Endothelial cell of umbilical vein (primary cell): ENCODE measurements at regions not wholly inside any gene's neighbourhood (a gene's known extent, or its start where the extent isn't known, plus 50 kb on each side); places are given as distances from the start of the nearest gene placed in this dataset.

Experiments
- BruUV-seq: library from RNA; stranded (reverse); fragments of 400-500 nt; replicated peaks from 2 replicates; lab custom pipeline; 2021; lab: Mats Ljungman, UMichigan
- CTCF ChIA-PET: fragments of 300-600, 350-600 bp; sonication (Branson Sonifier 250); formaldehyde crosslinking; loops from one replicate; lab custom pipeline; 2021; ENCODE audit warnings: antibody characterized with exemption, inconsistent platforms; lab: Charles Lee
- POLR2A ChIA-PET: fragments of 300-600, 350-600 bp; sonication (Branson Sonifier 250); formaldehyde crosslinking; loops from one replicate; lab custom pipeline; 2021; ENCODE audit warnings: antibody characterized with exemption, inconsistent platforms; lab: Charles Lee
- DNase-seq: peaks from one replicate; pipeline ENCODE4 v3.0.0-alpha.2; 2011; ENCODE audit warnings: low read depth, low spot score
- FAIRE-seq: peaks from 2 replicates; lab custom pipeline; 2011; peaks lifted over from hg19 to GRCh38; lab: Jason Lieb, UNC
- H2AFZ ChIP-seq: 2 replicates; pipeline ENCODE4 v1.6.0; 2012; ENCODE audit warnings: low read depth, low read length, control low read depth, inconsistent platforms
- H3K27ac ChIP-seq: 2 replicates; pipeline ENCODE4 v1.5.1; 2011; ENCODE audit warnings: low read depth, mild to moderate bottlenecking, control low read depth, low read length, moderate library complexity; ENCODE audit not compliant: insufficient read depth
- H3K27me3 ChIP-seq, 2 experiments: 2 replicates each; pipeline versions ENCODE4 v1.6.0 to v1.6.1; 2011; ENCODE audit warnings: low read length in 2 of 2, mixed read lengths in 1 of 2; ENCODE audit not compliant: control insufficient read depth in 2 of 2, insufficient read depth in 2 of 2
- H3K36me3 ChIP-seq, 2 experiments: 2 replicates in 1 of 2; 3 replicates in 1 of 2; pipeline ENCODE4 v1.5.1; 2011; ENCODE audit warnings: low read length in 2 of 2, mild to moderate bottlenecking in 1 of 2, moderate library complexity in 1 of 2; ENCODE audit not compliant: control insufficient read depth in 2 of 2, insufficient read depth in 2 of 2; ENCODE audit errors: extremely low read depth in 1 of 2
- H3K4me1 ChIP-seq: 3 replicates; pipeline ENCODE4 v1.5.1; 2011; ENCODE audit warnings: mild to moderate bottlenecking, low read length; ENCODE audit not compliant: control insufficient read depth, insufficient read depth; ENCODE audit errors: extremely low read depth
- H3K4me2 ChIP-seq: 2 replicates; pipeline ENCODE4 v1.6.1; 2011; ENCODE audit warnings: low read length, control low read depth, mixed read lengths; ENCODE audit not compliant: insufficient read depth
- H3K4me3 ChIP-seq, 3 experiments: fragments of 200-600 bp in 1 of 3; sonication (generic), shearing (Covaris generic) in 1 of 3; replicated peaks in 1 of 3; 2 replicates each; pipeline ENCODE4 v1.5.1; 2011 to 2016; ENCODE audit warnings: control low read depth in 3 of 3, low read length in 3 of 3, mild to moderate bottlenecking in 2 of 3, inconsistent platforms in 1 of 3, low read depth in 1 of 3, moderate library complexity in 1 of 3; ENCODE audit not compliant: insufficient read depth in 1 of 3
- H3K79me2 ChIP-seq: 2 replicates; pipeline ENCODE4 v1.6.0; 2012; ENCODE audit warnings: low read length, inconsistent platforms; ENCODE audit not compliant: control insufficient read depth, insufficient read depth
- H3K9ac ChIP-seq: replicated peaks from 2 replicates; pipeline ENCODE3; 2011; ENCODE audit warnings: low read length, control low read depth; ENCODE audit not compliant: insufficient read depth; ENCODE audit errors: extremely low read depth
- H3K9me1 ChIP-seq: replicated peaks from 3 replicates; pipeline ENCODE4 v1.6.0; 2011; ENCODE audit warnings: mild to moderate bottlenecking, low read length; ENCODE audit not compliant: control insufficient read depth, insufficient read depth; ENCODE audit errors: extremely low read depth
- H3K9me3 ChIP-seq: replicated peaks from 2 replicates; pipeline ENCODE4 v1.5.1; 2012; ENCODE audit warnings: low read length, inconsistent platforms; ENCODE audit not compliant: control insufficient read depth, insufficient read depth
- H4K20me1 ChIP-seq: replicated peaks from 2 replicates; pipeline ENCODE3; 2011; ENCODE audit warnings: mild to moderate bottlenecking, low read length; ENCODE audit not compliant: control insufficient read depth, insufficient read depth; ENCODE audit errors: extremely low read depth
- EZH2 ChIP-seq: IDR thresholded peaks from 2 replicates; pipeline ENCODE4 v1.6.1; 2012; ENCODE audit warnings: borderline replicate concordance, low read depth, mild to moderate bottlenecking, moderate library complexity, low read length, inconsistent platforms; ENCODE audit not compliant: severe bottlenecking
- MAX ChIP-seq: IDR thresholded peaks from 2 replicates; pipeline ENCODE4 v1.6.1; 2011; ENCODE audit not compliant: insufficient read depth, insufficient read length
- POLR2A ChIP-seq: IDR thresholded peaks from 2 replicates; pipeline ENCODE4 v1.6.1; 2012; ENCODE audit warnings: low read depth, mild to moderate bottlenecking, control low read depth, low read length
- POLR2AphosphoS5 ChIP-seq: IDR thresholded peaks from 2 replicates; pipeline ENCODE4 v1.6.1; 2012; ENCODE audit warnings: low read depth, mild to moderate bottlenecking, control low read depth, low read length, moderate library complexity; ENCODE audit not compliant: insufficient read depth
- dilution Hi-C: fragments of 300-500 bp; cut with MboI; formaldehyde crosslinking; loops from one replicate; pipeline ENCODE4 v1.15.0; 2019; ENCODE audit warnings: low sequenced_read_pairs; ENCODE audit not compliant: extremely low pct_ligation_motif_present
- intact Hi-C: fragments of 100-400 bp; cut with micrococcal nuclease; formaldehyde crosslinking; loops from one replicate; pipeline ENCODE4 v1.10.0; 2022
- TF ChIP-seq, protein P1 (sequence below), 2 donors: IDR thresholded peaks; 1 replicate in 1 of 2; 2 replicates in 1 of 2; pipeline ENCODE4 v1.5.1; 2011; ENCODE audit warnings: low read length in 2 of 2, mild to moderate bottlenecking in 2 of 2, moderate library complexity in 2 of 2, control low read depth in 1 of 2, inconsistent platforms in 1 of 2, low read depth in 1 of 2; ENCODE audit not compliant: insufficient read depth in 1 of 2; ENCODE audit errors: extremely low read depth in 1 of 2

DNA sequence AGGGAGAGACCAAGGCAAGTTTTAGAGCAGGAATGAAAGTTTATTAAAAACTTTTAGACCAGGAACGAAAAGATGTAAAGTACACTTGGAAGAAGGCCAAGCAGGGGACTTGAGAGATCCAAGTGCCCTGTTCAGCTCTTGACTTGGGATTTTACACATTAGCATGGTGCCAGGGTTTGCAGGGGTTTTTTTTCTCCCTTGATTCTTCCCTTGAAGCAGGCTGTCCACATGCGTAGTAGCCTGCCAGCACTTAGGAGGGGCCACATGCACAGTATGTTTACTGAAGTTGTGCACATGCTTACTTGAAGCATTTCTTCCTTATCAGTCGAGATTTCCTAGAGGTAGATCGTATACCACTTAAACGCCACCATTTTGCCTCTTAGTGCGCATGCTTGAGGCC lies 277.5 kb upstream of the AGTR1 start:
- FAIRE-seq (no peak), DNase-seq (no peak)
- no TSS peak for BruUV-seq
- Histone ChIP-seq H3K27me3 (no peaks in the 10 kb centered on the region), H3K9me1 (no peaks in the 10 kb centered on the region), H2AFZ (no peak overlapping the region), H3K27ac (no peak overlapping the region), H3K4me2 (no peak overlapping the region), H3K9ac (no peak overlapping the region), H3K36me3 (no peaks in the 10 kb centered on the region), H3K4me3 (no peak overlapping the region), H4K20me1 (no peaks in the 10 kb centered on the region), H3K4me1 (no peaks in the 10 kb centered on the region), H3K79me2 (no peaks in the 10 kb centered on the region), H3K9me3 (no peaks in the 10 kb centered on the region)
- dilution Hi-C loops = no loop called here
- CTCF ChIA-PET = no interaction called here
- POLR2A ChIA-PET = no interaction called here
- no peak for TF ChIP-seq EZH2
- TF ChIP-seq, protein P1, sequence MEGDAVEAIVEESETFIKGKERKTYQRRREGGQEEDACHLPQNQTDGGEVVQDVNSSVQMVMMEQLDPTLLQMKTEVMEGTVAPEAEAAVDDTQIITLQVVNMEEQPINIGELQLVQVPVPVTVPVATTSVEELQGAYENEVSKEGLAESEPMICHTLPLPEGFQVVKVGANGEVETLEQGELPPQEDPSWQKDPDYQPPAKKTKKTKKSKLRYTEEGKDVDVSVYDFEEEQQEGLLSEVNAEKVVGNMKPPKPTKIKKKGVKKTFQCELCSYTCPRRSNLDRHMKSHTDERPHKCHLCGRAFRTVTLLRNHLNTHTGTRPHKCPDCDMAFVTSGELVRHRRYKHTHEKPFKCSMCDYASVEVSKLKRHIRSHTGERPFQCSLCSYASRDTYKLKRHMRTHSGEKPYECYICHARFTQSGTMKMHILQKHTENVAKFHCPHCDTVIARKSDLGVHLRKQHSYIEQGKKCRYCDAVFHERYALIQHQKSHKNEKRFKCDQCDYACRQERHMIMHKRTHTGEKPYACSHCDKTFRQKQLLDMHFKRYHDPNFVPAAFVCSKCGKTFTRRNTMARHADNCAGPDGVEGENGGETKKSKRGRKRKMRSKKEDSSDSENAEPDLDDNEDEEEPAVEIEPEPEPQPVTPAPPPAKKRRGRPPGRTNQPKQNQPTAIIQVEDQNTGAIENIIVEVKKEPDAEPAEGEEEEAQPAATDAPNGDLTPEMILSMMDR (IDR thresholded peaks at IDR 0.05; ENCODE audit: extremely low read depth in 1 of 2, insufficient read depth in 1 of 2, low read depth in 1 of 2, low read length in 2 of 2) = no peak
- no peak for TF ChIP-seq POLR2A
- no peak for TF ChIP-seq MAX
- TF ChIP-seq POLR2AphosphoS5 = no peak
- intact Hi-C loops = no loop called here
